H4 (cell line): ENCODE measurements at regions not wholly inside any gene's neighbourhood (a gene's known extent, or its start where the extent isn't known, plus 50 kb on each side); places are given as distances from the start of the nearest gene placed in this dataset.
"Not testable (repeated sequence)": the region's sequence is repeated elsewhere in the genome, so short reads cannot be mapped to it uniquely, and the experiment has no call there.

Experiments used
- DNase-seq: peaks from one replicate; pipeline ENCODE4 v3.0.0-alpha.2; 2015; ENCODE audit warnings: low spot score

GRCh38 chr6:168852376-168852884 lies 401.2 kb downstream of the THBS2 start:
- DNase-seq: no peak

GRCh38 chr6:168851460-168852375 lies 401.9 kb downstream of the THBS2 start:
- no peak for DNase-seq

- not testable (repeated sequence) for DNase-seq
Measured at GRCh38 chr6:168850027-168850736, 403.5 kb downstream of the THBS2 start.

GRCh38 chr6:168849459-168849858 lies 404.2 kb downstream of the THBS2 start:
- no peak for DNase-seq

- DNase-seq: no peak
Measured at GRCh38 chr6:168848797-168849196, 404.8 kb downstream of the THBS2 start.

- DNase-seq: no peak
Measured at GRCh38 chr6:168844821-168845609, 404.0 kb downstream of the SMOC2 start.

GRCh38 chr6:168842632-168843212 lies 401.7 kb downstream of the SMOC2 start:
- not testable (repeated sequence) for DNase-seq

- no peak for DNase-seq
Measured at GRCh38 chr6:168841609-168842278, 400.8 kb downstream of the SMOC2 start.

GRCh38 chr6:168840932-168841331 lies 399.9 kb downstream of the SMOC2 start:
- not testable (repeated sequence) for DNase-seq

GRCh38 chr6:168840299-168840698 lies 399.3 kb downstream of the SMOC2 start:
- DNase-seq: not testable (repeated sequence)

GRCh38 chr6:168838037-168838399 lies 397.0 kb downstream of the SMOC2 start:
- DNase-seq: no peak

GRCh38 chr6:168837254-168838036 lies 396.5 kb downstream of the SMOC2 start:
- DNase-seq: no peak

GRCh38 chr6:168835991-168836390 lies 395.0 kb downstream of the SMOC2 start:
- DNase-seq: no peak

GRCh38 chr6:168834801-168835200 lies 393.8 kb downstream of the SMOC2 start:
- DNase-seq: no peak

- no peak for DNase-seq
Measured at GRCh38 chr6:168834042-168834587, 393.1 kb downstream of the SMOC2 start.

- no peak for DNase-seq
Measured at GRCh38 chr6:168828800-168829199, 387.8 kb downstream of the SMOC2 start.

- no peak for DNase-seq
Measured at GRCh38 chr6:168828035-168828434, 387.1 kb downstream of the SMOC2 start.

GRCh38 chr6:168827586-168827871 lies 386.5 kb downstream of the SMOC2 start:
- DNase-seq: no peak

GRCh38 chr6:168826726-168827585 lies 386.0 kb downstream of the SMOC2 start:
- DNase-seq: no peak
